HepG2 (cell line): ENCODE measurements at regions not wholly inside any gene's neighbourhood (a gene's known extent, or its start where the extent isn't known, plus 50 kb on each side); places are given as distances from the start of the nearest gene placed in this dataset.
A peak's percentile ranks its signal among the peaks of the same experiment; 100 is the strongest.

ENCODE experiments used
- AFF4 ChIP-seq: sonication (generic); formaldehyde crosslinking; IDR thresholded peaks from 2 replicates; pipeline ENCODE4 v1.4.0; 2020; ENCODE audit warnings: missing genetic modification reagents
- ELF3 ChIP-seq: IDR thresholded peaks from 2 replicates; pipeline ENCODE4 v1.6.1; 2016; ENCODE audit warnings: missing genetic modification reagents, missing compliant biosample characterization
- GLMP ChIP-seq: sonication (generic); formaldehyde crosslinking; IDR thresholded peaks from 2 replicates; pipeline ENCODE4 v1.9.0; 2021; ENCODE audit warnings: missing genetic modification reagents, mild to moderate bottlenecking, borderline replicate concordance
- IKZF5 ChIP-seq: IDR thresholded peaks from 2 replicates; pipeline ENCODE4 v1.6.1; 2018; ENCODE audit warnings: missing genetic modification reagents, mild to moderate bottlenecking, missing compliant biosample characterization
- JARID2 ChIP-seq: sonication (generic); formaldehyde crosslinking; IDR thresholded peaks from 2 replicates; pipeline ENCODE4 v1.8.1; 2023; ENCODE audit warnings: missing genetic modification reagents, inconsistent platforms; ENCODE audit not compliant: insufficient replicate concordance
- MTA3 ChIP-seq: sonication (generic); formaldehyde crosslinking; IDR thresholded peaks from 2 replicates; pipeline ENCODE4 v1.4.0; 2020; ENCODE audit warnings: missing genetic modification reagents
- NR2F6 ChIP-seq, 2 experiments: IDR thresholded peaks; 2 replicates each; pipeline ENCODE4 v1.6.1; 2016; ENCODE audit warnings: antibody characterized with exemption in 1 of 2, mild to moderate bottlenecking in 1 of 2
- NR3C1 ChIP-seq: sonication (generic); formaldehyde crosslinking; IDR thresholded peaks from 2 replicates; pipeline ENCODE4 v1.4.0; 2020; ENCODE audit warnings: missing genetic modification reagents
- SP140L ChIP-seq: sonication (generic); formaldehyde crosslinking; IDR thresholded peaks from 2 replicates; pipeline ENCODE4 v1.4.0; 2020; ENCODE audit warnings: missing genetic modification reagents, borderline replicate concordance
- SP5 ChIP-seq: IDR thresholded peaks from 2 replicates; pipeline ENCODE4 v1.6.1; 2016; ENCODE audit warnings: low read depth, borderline replicate concordance
- SSRP1 ChIP-seq: IDR thresholded peaks from 2 replicates; pipeline ENCODE4 v1.6.1; 2016; ENCODE audit warnings: control low read depth
- TAF15 ChIP-seq: fragments of 200-400 bp; formaldehyde crosslinking; IDR thresholded peaks from one replicate; pipeline ENCODE4 v1.6.1; 2018; ENCODE audit warnings: mild to moderate bottlenecking, low read depth, low read length; ENCODE audit not compliant: poor library complexity, severe bottlenecking
- TFAP4 ChIP-seq: sonication (generic); IDR thresholded peaks from 2 replicates; pipeline ENCODE4 v1.6.1; 2016; ENCODE audit warnings: low read depth, borderline replicate concordance
- ZNF552 ChIP-seq: sonication (generic); formaldehyde crosslinking; IDR thresholded peaks from 2 replicates; pipeline ENCODE4 v1.9.0; 2022; ENCODE audit warnings: missing genetic modification reagents, mild to moderate bottlenecking, borderline replicate concordance
- ZNF629 ChIP-seq: sonication (generic); formaldehyde crosslinking; conservative IDR thresholded peaks from 2 replicates; pipeline ENCODE4 v1.5.0; 2020; ENCODE audit warnings: missing genetic modification reagents
- ZNF773 ChIP-seq: sonication (generic); formaldehyde crosslinking; IDR thresholded peaks from 2 replicates; pipeline ENCODE4 v1.4.0; 2020; ENCODE audit warnings: missing genetic modification reagents, borderline replicate concordance
- ZNF850 ChIP-seq: sonication (generic); formaldehyde crosslinking; conservative IDR thresholded peaks from 2 replicates; pipeline ENCODE4 v1.9.0; 2021; ENCODE audit warnings: mild to moderate bottlenecking, missing genetic modification reagents
- TF ChIP-seq, protein P1 (sequence below): sonication (generic); formaldehyde crosslinking; conservative IDR thresholded peaks from 2 replicates; pipeline ENCODE4 v1.4.0; 2020; ENCODE audit warnings: missing genetic modification reagents
- TF ChIP-seq, protein P2 (sequence below): sonication (generic); formaldehyde crosslinking; IDR thresholded peaks from 2 replicates; pipeline ENCODE4 v1.4.0; 2020; ENCODE audit warnings: mild to moderate bottlenecking, missing genetic modification reagents

GRCh38 chr20:53711333-53712211 is 117.9 kb upstream of the ZNF217 start (continued):
- TF ChIP-seq AFF4 (CRISPR knock-in tag): no peak
- TF ChIP-seq, protein P1, sequence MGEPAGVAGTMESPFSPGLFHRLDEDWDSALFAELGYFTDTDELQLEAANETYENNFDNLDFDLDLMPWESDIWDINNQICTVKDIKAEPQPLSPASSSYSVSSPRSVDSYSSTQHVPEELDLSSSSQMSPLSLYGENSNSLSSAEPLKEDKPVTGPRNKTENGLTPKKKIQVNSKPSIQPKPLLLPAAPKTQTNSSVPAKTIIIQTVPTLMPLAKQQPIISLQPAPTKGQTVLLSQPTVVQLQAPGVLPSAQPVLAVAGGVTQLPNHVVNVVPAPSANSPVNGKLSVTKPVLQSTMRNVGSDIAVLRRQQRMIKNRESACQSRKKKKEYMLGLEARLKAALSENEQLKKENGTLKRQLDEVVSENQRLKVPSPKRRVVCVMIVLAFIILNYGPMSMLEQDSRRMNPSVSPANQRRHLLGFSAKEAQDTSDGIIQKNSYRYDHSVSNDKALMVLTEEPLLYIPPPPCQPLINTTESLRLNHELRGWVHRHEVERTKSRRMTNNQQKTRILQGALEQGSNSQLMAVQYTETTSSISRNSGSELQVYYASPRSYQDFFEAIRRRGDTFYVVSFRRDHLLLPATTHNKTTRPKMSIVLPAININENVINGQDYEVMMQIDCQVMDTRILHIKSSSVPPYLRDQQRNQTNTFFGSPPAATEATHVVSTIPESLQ: no peak
- no peak for TF ChIP-seq ZNF773 (CRISPR knock-in tag)
- peak; percentile 80; the same call in 1 of the 2 replicates for TF ChIP-seq ZNF552 (CRISPR knock-in tag)
- peak; percentile 42; the same call in 1 of the 2 replicates for TF ChIP-seq ELF3
- no peak for TF ChIP-seq GLMP (CRISPR knock-in tag)
- TF ChIP-seq IKZF5: peak; percentile 64
- TF ChIP-seq NR2F6 (IDR thresholded peaks at IDR 0.05): peak; percentile 93
- TF ChIP-seq NR2F6 (CRISPR knock-in tag; IDR thresholded peaks at IDR 0.05): peak; percentile 96
- no peak for TF ChIP-seq JARID2 (CRISPR knock-in tag)
- no peak for TF ChIP-seq TAF15
- no peak; the same call in 1 of the 2 replicates for TF ChIP-seq SP5 (CRISPR knock-in tag)
- TF ChIP-seq, protein P2, sequence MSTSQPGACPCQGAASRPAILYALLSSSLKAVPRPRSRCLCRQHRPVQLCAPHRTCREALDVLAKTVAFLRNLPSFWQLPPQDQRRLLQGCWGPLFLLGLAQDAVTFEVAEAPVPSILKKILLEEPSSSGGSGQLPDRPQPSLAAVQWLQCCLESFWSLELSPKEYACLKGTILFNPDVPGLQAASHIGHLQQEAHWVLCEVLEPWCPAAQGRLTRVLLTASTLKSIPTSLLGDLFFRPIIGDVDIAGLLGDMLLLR: no peak; the same call in 1 of the 2 replicates
- no peak for TF ChIP-seq MTA3 (CRISPR knock-in tag)
- TF ChIP-seq ZNF629 (CRISPR knock-in tag): peak; percentile 37
- no peak for TF ChIP-seq SP140L (CRISPR knock-in tag)
- TF ChIP-seq NR3C1: no peak
- no peak; the same call in 1 of the 2 replicates for TF ChIP-seq SSRP1 (CRISPR knock-in tag)
- TF ChIP-seq ZNF850 (CRISPR knock-in tag): no peak
- no peak for TF ChIP-seq TFAP4
